Posterior vena cava (tissue), 2 donors: ENCODE measurements at regions not wholly inside any gene's neighbourhood (a gene's known extent, or its start where the extent isn't known, plus 50 kb on each side); places are given as distances from the start of the nearest gene placed in this dataset.
"Not testable (repeated sequence)": the region's sequence is repeated elsewhere in the genome, so short reads cannot be mapped to it uniquely, and the experiment has no call there.

Experiments used
- DNase-seq: peaks from one replicate; pipeline ENCODE4 v3.0.0-alpha.2; 2020; ENCODE audit warnings: low spot score
- intact Hi-C, 2 donors: fragments of 100-400 bp; cut with DNase I; formaldehyde crosslinking; loops; one replicate each; pipeline versions ENCODE4 v1.14.1 to v1.14.2; 2022 to 2023
- donor health status: DM: yes; HTN: yes; CAD: no.
- donor health status: DM: yes; HTN: yes; CAD: no.

GRCh38 chr1:38169121-38169520, 122.5 kb upstream of the POU3F1 start:
- intact Hi-C loops = no loop called here

DNA sequence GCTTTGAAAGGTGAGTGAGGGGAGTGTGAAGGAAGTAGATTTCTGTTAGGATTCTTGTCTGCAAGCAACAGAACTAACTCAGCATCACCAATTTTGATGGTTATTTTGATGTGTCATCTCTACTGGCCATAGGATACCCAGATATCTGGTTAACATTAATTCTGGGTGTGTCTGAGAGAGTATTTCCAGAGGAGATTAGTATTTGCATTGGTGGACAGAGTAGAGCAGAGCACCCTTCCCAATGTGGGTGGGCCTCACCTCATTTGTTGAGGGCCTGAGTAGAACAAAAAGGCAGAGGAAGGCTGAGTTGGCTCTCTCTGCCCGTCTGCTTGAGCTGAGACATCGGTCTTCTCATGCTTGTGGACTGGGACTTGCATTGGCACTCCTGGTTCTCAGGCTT, 121.8 kb upstream of the POU3F1 start:
- intact Hi-C loops = no loop called here
- DNase-seq = no peak

More at GRCh38 chr1:38169121-38169520, 122.5 kb upstream of the POU3F1 start:
- no peak for DNase-seq

DNA sequence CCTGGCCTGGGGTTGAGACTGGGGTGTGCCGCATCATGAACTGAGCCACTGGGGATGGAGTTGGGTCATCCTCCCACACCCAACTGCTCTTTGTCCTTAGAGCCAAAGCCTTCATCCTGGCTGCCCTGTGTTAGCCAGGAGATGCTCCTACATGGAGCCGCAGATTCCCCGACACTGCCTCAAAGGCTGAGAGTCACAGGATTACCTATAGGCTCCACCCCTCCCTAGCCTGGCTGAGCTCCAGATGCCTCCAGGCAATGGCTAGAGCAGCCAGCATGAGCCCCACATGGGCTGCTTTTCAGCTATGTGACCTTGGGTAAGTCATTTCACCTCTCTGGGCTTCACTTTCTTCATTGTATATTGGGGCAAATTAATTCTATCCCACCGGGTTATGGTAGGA, 119.9 kb upstream of the POU3F1 start:
- no peak for DNase-seq
- intact Hi-C loops = no loop called here

DNA sequence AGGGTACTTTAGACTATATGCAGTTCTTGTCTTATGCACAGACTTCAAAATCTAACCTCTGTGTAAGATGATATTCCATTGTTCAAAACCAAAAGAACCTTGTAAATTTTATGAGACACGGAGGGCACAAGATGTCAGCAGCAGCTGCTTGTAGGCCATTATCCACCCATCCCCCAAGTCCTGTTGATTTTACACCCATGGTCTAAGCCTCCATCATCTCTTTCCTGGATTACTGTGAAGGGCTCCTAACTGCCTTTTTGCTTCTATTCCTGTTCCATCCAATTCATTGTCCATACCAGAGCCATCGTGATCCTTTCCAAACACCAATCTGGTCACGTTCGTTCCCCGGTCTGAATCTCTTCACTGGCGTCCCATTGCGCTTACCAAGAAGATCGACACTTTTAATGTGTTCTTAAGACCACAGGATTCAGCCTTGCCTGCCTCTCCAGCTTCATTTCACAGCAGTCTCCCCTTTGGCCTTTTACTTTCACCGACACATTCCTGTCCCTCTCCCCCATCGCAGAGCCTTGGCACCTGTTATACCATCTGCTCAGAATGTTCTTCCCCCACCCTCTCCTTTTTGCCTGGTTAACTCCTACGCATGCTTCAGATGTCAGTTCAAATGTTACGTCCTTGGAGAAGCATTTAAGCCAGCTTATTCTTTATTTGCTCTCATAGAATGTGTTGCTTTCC, 107.3 kb upstream of the POU3F1 start:
- intact Hi-C loops = no loop called here

GRCh38 chr1:38153066-38153777, 106.6 kb upstream of the POU3F1 start:
- DNase-seq = no peak
- intact Hi-C loops = no loop called here

More for the DNA sequence above, 107.3 kb upstream of the POU3F1 start:
- no peak for DNase-seq

- intact Hi-C loops = no loop called here
Observed at GRCh38 chr1:38152351-38153065, 105.9 kb upstream of the POU3F1 start.

GRCh38 chr1:38151399-38151798, 104.8 kb upstream of the POU3F1 start:
- intact Hi-C loops = no loop called here
- DNase-seq = no peak

More at GRCh38 chr1:38152351-38153065, 105.9 kb upstream of the POU3F1 start:
- DNase-seq = no peak

GRCh38 chr1:38146079-38146478, 99.5 kb upstream of the POU3F1 start:
- DNase-seq, intact Hi-C loops: not testable (repeated sequence)

GRCh38 chr1:38142606-38143005, 96.0 kb upstream of the POU3F1 start:
- DNase-seq = no peak
- intact Hi-C loops = no loop called here

- DNase-seq = no peak
- intact Hi-C loops = no loop called here
Observed at GRCh38 chr1:38141483-38141882, 94.9 kb upstream of the POU3F1 start.

DNA sequence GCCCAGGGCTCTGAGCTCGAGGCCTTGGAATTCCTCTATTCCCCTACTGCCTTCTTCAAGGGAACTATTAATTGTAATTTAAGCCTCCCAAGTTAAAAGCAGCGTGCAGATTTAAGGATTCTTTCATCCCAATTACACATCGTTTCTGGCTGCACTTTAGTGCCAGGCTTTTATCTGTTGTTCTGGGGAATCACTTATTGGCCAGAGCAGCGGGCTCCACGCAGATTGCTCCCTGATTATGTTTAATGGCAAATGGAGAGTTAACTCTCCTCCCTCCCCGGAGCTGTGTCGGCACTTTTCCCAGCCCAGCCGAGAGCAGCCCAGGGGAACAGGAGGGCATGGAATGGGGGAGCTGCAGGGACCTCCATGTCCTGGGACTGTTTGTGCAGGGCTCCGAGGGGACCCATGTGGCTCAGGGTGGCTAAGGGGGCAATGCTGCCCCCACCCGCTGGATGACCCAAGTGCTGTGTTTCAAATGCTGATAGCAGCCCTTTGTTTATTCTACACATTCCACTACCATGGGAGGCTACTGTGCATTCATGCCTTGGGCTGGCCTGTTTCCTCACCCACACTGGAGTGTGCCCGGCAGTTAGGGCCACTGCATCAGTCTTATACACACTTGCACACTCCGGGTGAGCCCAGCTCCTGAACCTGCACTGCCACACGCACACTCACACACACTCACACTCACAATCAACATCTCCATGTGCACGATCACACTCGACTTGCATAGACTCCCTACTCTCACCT, 93.3 kb upstream of the POU3F1 start:
- no peak for DNase-seq
- intact Hi-C loops = no loop called here

GRCh38 chr1:38138498-38139233, 92.1 kb upstream of the POU3F1 start:
- DNase-seq = peak; percentile 91
- intact Hi-C loops = no loop called here

- intact Hi-C loops = no loop called here
- DNase-seq = no peak
Observed at GRCh38 chr1:38137164-38137563, 90.6 kb upstream of the POU3F1 start.

- no peak for DNase-seq
- intact Hi-C loops = no loop called here
Observed at GRCh38 chr1:38135625-38136414, 89.2 kb upstream of the POU3F1 start.

GRCh38 chr1:38134294-38134755, 87.7 kb upstream of the POU3F1 start:
- intact Hi-C loops = no loop called here
- DNase-seq = no peak

DNA sequence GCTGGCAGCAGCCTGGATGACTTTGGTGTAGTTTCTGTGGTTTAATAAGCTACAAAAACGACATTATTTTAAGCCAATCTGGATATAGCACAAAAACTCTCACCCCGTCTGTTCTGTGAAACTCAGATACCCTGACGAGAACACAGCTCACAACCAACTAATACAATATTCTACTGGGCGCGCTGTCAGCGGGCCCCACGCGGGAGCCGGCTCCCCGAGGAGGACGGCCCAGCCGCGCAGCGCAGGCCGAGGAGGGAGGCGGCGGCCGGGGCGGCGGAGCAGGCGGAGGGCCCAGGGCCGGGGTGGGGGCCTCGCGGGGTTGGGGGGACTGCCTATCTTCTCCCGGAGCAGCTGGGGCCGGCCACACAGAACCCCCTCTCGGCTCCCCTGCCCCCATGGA, 87.2 kb upstream of the POU3F1 start:
- intact Hi-C loops = no loop called here
- DNase-seq = no peak

GRCh38 chr1:38133304-38133703, 86.7 kb upstream of the POU3F1 start:
- DNase-seq = no peak
- intact Hi-C loops = no loop called here

DNA sequence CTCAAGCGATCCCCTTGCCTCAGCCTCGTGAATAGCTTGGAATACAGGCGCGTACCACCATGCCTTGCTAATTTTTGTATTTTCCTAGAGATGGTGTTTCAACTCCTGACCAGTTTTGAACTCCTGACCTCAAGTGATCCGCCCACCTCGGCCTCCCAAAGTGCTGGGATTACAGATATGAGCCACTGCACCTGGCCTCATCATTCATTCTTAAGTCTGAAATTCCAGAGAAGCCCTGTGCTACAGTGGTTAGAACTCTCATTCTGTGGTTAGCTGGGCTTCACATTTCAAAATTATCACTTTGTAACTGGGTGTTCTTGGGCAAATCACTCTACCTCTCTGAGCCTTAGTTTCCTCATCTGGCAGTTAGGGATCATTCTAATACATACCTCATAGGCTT, 86.1 kb upstream of the POU3F1 start:
- no peak for DNase-seq
- intact Hi-C loops = no loop called here
